ENCODE measurements at regions not wholly inside any gene's neighbourhood (a gene's known extent, or its start where the extent isn't known, plus 50 kb on each side); places are given as distances from the start of the nearest gene placed in this dataset.

- Histone ChIP-seq H3K27ac (no peak overlapping the region), H3K9me3 (no peaks in the 10 kb centered on the region), H3K27me3 (no peaks in the 10 kb centered on the region), H3K4me3 (no peak overlapping the region), H3K4me1 (peaks cover 0 to 17% (median 11%) of the 10 kb centered on the region in 4 donors), H3K36me3 (no peaks in the 10 kb centered on the region)
- 73 to 85% methylated on average over 16 of the region's 16 CpGs for WGBS, 2 donors
- intact Hi-C loops (cut with DNase I): no loop called here
- TF ChIP-seq CTCF (IDR thresholded peaks at IDR 0.05) (no peak), EP300 (IDR thresholded peaks at IDR 0.05) (no peak), POLR2A (IDR thresholded peaks at IDR 0.05) (no peak), POLR2AphosphoS5 (IDR thresholded peaks at IDR 0.05) (no peak)
- peak; percentile 44 for DNase-seq
These were observed 56.0 kb upstream of the SHISAL1 start for GRCh38 chr22:44368611-44369292.

- DNase-seq: peak; percentile 55
- Histone ChIP-seq H3K4me1 (peaks cover 0 to 36% (median 28%) of the 10 kb centered on the region in 4 donors), H3K4me3 (no peak overlapping the region), H3K36me3 (no peaks in the 10 kb centered on the region), H3K27me3 (no peaks in the 10 kb centered on the region), H3K9me3 (no peaks in the 10 kb centered on the region), H3K27ac (no peak overlapping the region)
- intact Hi-C loops (cut with DNase I): no loop called here
- TF ChIP-seq POLR2AphosphoS5 (IDR thresholded peaks at IDR 0.05) (no peak), CTCF (IDR thresholded peaks at IDR 0.05) (no peak), EP300 (IDR thresholded peaks at IDR 0.05) (no peak), POLR2A (IDR thresholded peaks at IDR 0.05) (no peak)
- 53 to 74% methylated on average over 7 of the region's 7 CpGs for WGBS, 2 donors
These were observed 53.9 kb upstream of the SHISAL1 start for GRCh38 chr22:44366372-44367300.

- no peaks in the 10 kb centered on the region for H3K9me3 ChIP-seq
- intact Hi-C loops (cut with DNase I): no loop called here
- TF ChIP-seq EP300 (IDR thresholded peaks at IDR 0.05): no peak
- TF ChIP-seq CTCF (IDR thresholded peaks at IDR 0.05): no peak
- no peak for TF ChIP-seq POLR2A (IDR thresholded peaks at IDR 0.05)
- no peak for TF ChIP-seq POLR2AphosphoS5 (IDR thresholded peaks at IDR 0.05)
- H3K27me3 ChIP-seq: no peaks in the 10 kb centered on the region
- H3K27ac ChIP-seq: no peak overlapping the region
- peak; percentile 58 for DNase-seq
- H3K4me3 ChIP-seq: no peak overlapping the region
- no peaks in the 10 kb centered on the region for H3K36me3 ChIP-seq
- 71 to 81% methylated on average over 9 of the region's 9 CpGs for WGBS, 2 donors
- peaks cover 0 to 44% (median 36%) of the 10 kb centered on the region in 4 donors for H3K4me1 ChIP-seq
These were observed 53.1 kb upstream of the SHISAL1 start for GRCh38 chr22:44365832-44366231.

- WGBS, 2 donors: 74 to 84% methylated on average over 9 of the region's 9 CpGs
- peaks cover 0 to 50% (median 42%) of the 10 kb centered on the region in 4 donors for H3K4me1 ChIP-seq
- no peak overlapping the region for H3K4me3 ChIP-seq
- peak; percentile 51 for DNase-seq
- no peaks in the 10 kb centered on the region for H3K9me3 ChIP-seq
- TF ChIP-seq CTCF (IDR thresholded peaks at IDR 0.05) (no peak), POLR2A (IDR thresholded peaks at IDR 0.05) (no peak), EP300 (IDR thresholded peaks at IDR 0.05) (no peak), POLR2AphosphoS5 (IDR thresholded peaks at IDR 0.05) (no peak)
- intact Hi-C loops (cut with DNase I): no loop called here
- no peaks in the 10 kb centered on the region for H3K27me3 ChIP-seq
- H3K27ac ChIP-seq: no peak overlapping the region
- no peaks in the 10 kb centered on the region for H3K36me3 ChIP-seq
These were observed 52.4 kb upstream of the SHISAL1 start for GRCh38 chr22:44365191-44365590.

All from sigmoid colon (tissue), 6 donors.